HCT116 (cell line): ENCODE measurements at regions not wholly inside any gene's neighbourhood (a gene's known extent, or its start where the extent isn't known, plus 50 kb on each side); places are given as distances from the start of the nearest gene placed in this dataset.

Experiments
- ATAC-seq: fragments of 200-7000 bp; cut with Tn5 transposase; 2 replicates; pipeline ENCODE4 v1.9.1; 2020; ENCODE audit warnings: mild to moderate bottlenecking, moderate library complexity
- BruUV-seq: library from RNA; stranded (reverse); fragments of 400-500 nt; replicated peaks from 2 replicates; lab custom pipeline; 2021; lab: Mats Ljungman, UMichigan
- CTCF ChIA-PET: fragments of 300-600 bp; sonication (Branson Sonifier 250); formaldehyde crosslinking; loops from one replicate; lab custom pipeline; 2021; ENCODE audit warnings: antibody characterized with exemption; lab: Charles Lee
- POLR2A ChIA-PET: fragments of 300-600, 350-600 bp; sonication (Branson Sonifier 250); formaldehyde crosslinking; loops from one replicate; lab custom pipeline; 2021; ENCODE audit warnings: antibody characterized with exemption; lab: Charles Lee
- RAD21 ChIA-PET, 2 experiments: fragments of 300-600 bp; sonication (Branson Sonifier 250); formaldehyde crosslinking; loops; one replicate each; lab custom pipeline; 2023; ENCODE audit warnings: low total read pairs in 2 of 2; ENCODE audit not compliant: uncharacterized antibody in 2 of 2, unreplicated experiment in 2 of 2, low non-redundant PET in 1 of 2; lab: Charles Lee
- DNase-seq: peaks from one replicate; pipeline ENCODE4 v3.0.0-alpha.2; 2010; ENCODE audit warnings: low read depth, low spot score
- H2AFZ ChIP-seq: fragments of 200-600 bp; shearing (Covaris generic), sonication (generic); 2 replicates; pipeline ENCODE4 v1.6.1; 2017; ENCODE audit warnings: low read depth, mixed run types, mixed read lengths, antibody characterized with exemption, low read length; ENCODE audit not compliant: poor library complexity, severe bottlenecking
- H3K27ac ChIP-seq: 2 replicates; pipeline ENCODE4 v1.5.1; 2012; ENCODE audit warnings: low read depth, low read length
- H3K27me3 ChIP-seq: fragments of 200-600 bp; sonication (generic); 2 replicates; pipeline ENCODE4 v1.6.1; 2016; ENCODE audit warnings: mixed run types, low read length, mixed read lengths; ENCODE audit not compliant: insufficient read depth
- H3K36me3 ChIP-seq, 2 experiments: fragments of 200-500 bp in 1 of 2; fragments of 200-600 bp in 1 of 2; sonication (Bioruptor generic) in 1 of 2; sonication (generic) in 1 of 2; 2 replicates each; pipeline versions ENCODE4 v1.5.1 to v1.6.1; 2014 to 2016; ENCODE audit warnings: low read length in 2 of 2, inconsistent platforms in 1 of 2, mixed read lengths in 1 of 2, mixed run types in 1 of 2; ENCODE audit not compliant: insufficient read depth in 2 of 2, control insufficient read depth in 1 of 2
- H3K4me1 ChIP-seq, 2 experiments: fragments of 200-600 bp in 1 of 2; sonication (generic) in 1 of 2; 2 replicates each; pipeline versions ENCODE4 v1.5.1 to v1.6.1; 2012 to 2017; ENCODE audit warnings: low read length in 2 of 2, inconsistent platforms in 1 of 2, mild to moderate bottlenecking in 1 of 2, mixed read lengths in 1 of 2, mixed run types in 1 of 2, moderate library complexity in 1 of 2; ENCODE audit not compliant: insufficient read depth in 2 of 2, control insufficient read depth in 1 of 2
- H3K4me2 ChIP-seq: fragments of 200-600 bp; sonication (generic); 2 replicates; pipeline ENCODE4 v1.6.1; 2017; ENCODE audit warnings: mixed run types, low read length, mixed read lengths
- H3K4me3 ChIP-seq, 2 experiments: fragments of 200-600 bp in 1 of 2; sonication (generic) in 1 of 2; replicated peaks in 1 of 2; 2 replicates each; pipeline ENCODE4 v1.5.1; 2011 to 2016; ENCODE audit warnings: low read length in 2 of 2, control low read depth in 1 of 2, low read depth in 1 of 2, mild to moderate bottlenecking in 1 of 2, mixed read lengths in 1 of 2, mixed run types in 1 of 2
- H3K79me2 ChIP-seq: fragments of 200-600 bp; sonication (generic); 2 replicates; pipeline ENCODE4 v1.6.1; 2017; ENCODE audit warnings: mild to moderate bottlenecking, mixed run types, low read length, moderate library complexity, mixed read lengths; ENCODE audit not compliant: insufficient read depth
- H3K9ac ChIP-seq: fragments of 200-600 bp; sonication (generic); 2 replicates; pipeline ENCODE4 v1.6.1; 2016; ENCODE audit warnings: low read length, mixed read lengths
- H3K9me2 ChIP-seq: fragments of 200-600 bp; sonication (generic), shearing (Covaris generic); 2 replicates; pipeline ENCODE4 v1.6.1; 2017; ENCODE audit warnings: mixed run types, mild to moderate bottlenecking, moderate library complexity; ENCODE audit not compliant: insufficient read depth
- H3K9me3 ChIP-seq, 2 experiments: fragments of 200-500 bp in 1 of 2; fragments of 200-600 bp in 1 of 2; sonication (Bioruptor generic) in 1 of 2; sonication (generic) in 1 of 2; 2 replicates each; pipeline ENCODE4 v1.6.1; 2014 to 2017; ENCODE audit warnings: low read length in 2 of 2, mixed read lengths in 2 of 2, inconsistent platforms in 1 of 2, low read depth in 1 of 2, mild to moderate bottlenecking in 1 of 2, mixed run types in 1 of 2, moderate library complexity in 1 of 2; ENCODE audit not compliant: control insufficient read depth in 1 of 2, insufficient read depth in 1 of 2
- H4K20me1 ChIP-seq: fragments of 200-600 bp; sonication (generic), shearing (Covaris generic); 2 replicates; pipeline ENCODE4 v1.6.1; 2017; ENCODE audit warnings: mixed run types, mild to moderate bottlenecking, moderate library complexity; ENCODE audit not compliant: insufficient read depth
- ATF3 ChIP-seq: IDR thresholded peaks from 2 replicates; pipeline ENCODE4 v1.6.1; 2012
- CBX3 ChIP-seq: IDR thresholded peaks from 2 replicates; pipeline ENCODE4 v1.6.1; 2012; ENCODE audit warnings: low read depth
- EGR1 ChIP-seq: IDR thresholded peaks from 2 replicates; pipeline ENCODE4 v1.6.1; 2012; ENCODE audit warnings: low read depth
- ELF1 ChIP-seq: IDR thresholded peaks from 2 replicates; pipeline ENCODE4 v1.6.1; 2012; ENCODE audit warnings: low read depth, borderline replicate concordance
- EZH2 ChIP-seq: fragments of 200-600 bp; sonication (generic); IDR thresholded peaks from 2 replicates; pipeline ENCODE4 v1.6.1; 2017; ENCODE audit warnings: antibody characterized with exemption, mixed run types
- EZH2phosphoT487 ChIP-seq: fragments of 200-600 bp; IDR thresholded peaks from 2 replicates; pipeline ENCODE4 v1.6.1; 2018; ENCODE audit warnings: antibody characterized with exemption, borderline replicate concordance
- FOSL1 ChIP-seq: IDR thresholded peaks from 2 replicates; pipeline ENCODE4 v1.6.1; 2012; ENCODE audit warnings: low read depth
- POLR2A ChIP-seq: IDR thresholded peaks from 2 replicates; pipeline ENCODE4 v1.7.0; 2011; ENCODE audit warnings: borderline replicate concordance; ENCODE audit not compliant: insufficient read depth, insufficient read length; ENCODE audit errors: extremely low read depth
- POLR2AphosphoS5 ChIP-seq: IDR thresholded peaks from 2 replicates; pipeline ENCODE4 v1.6.1; 2011; ENCODE audit warnings: mild to moderate bottlenecking, low read depth, low read length, moderate library complexity
- SP1 ChIP-seq: IDR thresholded peaks from 2 replicates; pipeline ENCODE4 v1.6.1; 2012; ENCODE audit warnings: low read depth
- SRF ChIP-seq: IDR thresholded peaks from 2 replicates; pipeline ENCODE4 v1.6.1; 2012; ENCODE audit warnings: low read depth
- TCF7L2 ChIP-seq: IDR thresholded peaks from 2 replicates; pipeline ENCODE4 v1.7.0; 2011; ENCODE audit warnings: borderline replicate concordance, inconsistent platforms; ENCODE audit not compliant: insufficient read depth, insufficient read length; ENCODE audit errors: extremely low read depth
- YY1 ChIP-seq: IDR thresholded peaks from 2 replicates; pipeline ENCODE4 v1.6.1; 2011; ENCODE audit warnings: low read length, low read depth, moderate library complexity, mild to moderate bottlenecking; ENCODE audit not compliant: insufficient replicate concordance; ENCODE audit errors: extremely low read depth
- ZFX ChIP-seq: fragments of 450-650 bp; IDR thresholded peaks from 2 replicates; pipeline ENCODE4 v1.6.1; 2017
- ZNF274 ChIP-seq: fragments of 200-500 bp; sonication (Bioruptor generic); IDR thresholded peaks from 2 replicates; pipeline ENCODE4 v1.6.1; 2014; ENCODE audit warnings: mild to moderate bottlenecking, low read depth, low read length, inconsistent platforms
- intact Hi-C: fragments of 100-400 bp; cut with micrococcal nuclease; formaldehyde crosslinking; loops from 2 replicates; pipeline ENCODE4 v1.10.0; 2022
- TF ChIP-seq, protein P1 (sequence below): IDR thresholded peaks from 2 replicates; pipeline ENCODE4 v1.6.1; 2012
- TF ChIP-seq, protein P2 (sequence below): IDR thresholded peaks from 2 replicates; pipeline ENCODE4 v1.6.1; 2012; ENCODE audit warnings: low read depth

GRCh38 chr2:221312634-221313033 lies 259.5 kb downstream of the EPHA4 start:
- ATAC-seq (no peak), DNase-seq (no peak)
- Histone ChIP-seq H4K20me1 (no peaks in the 10 kb centered on the region), H3K36me3 (no peaks in the 10 kb centered on the region), H3K4me1 (no peaks in the 10 kb centered on the region), H3K27me3 (peaks cover 35% of the 10 kb centered on the region), H2AFZ (no peak overlapping the region), H3K9ac (no peak overlapping the region), H3K27ac (no peak overlapping the region), H3K4me3 (no peak overlapping the region), H3K9me3 (no peaks in the 10 kb centered on the region), H3K4me2 (no peak overlapping the region), H3K79me2 (no peaks in the 10 kb centered on the region), H3K9me2 (no peaks in the 10 kb centered on the region)
- POLR2A ChIA-PET: no interaction called here
- no TSS peak for BruUV-seq
- CTCF ChIA-PET: no interaction called here
- RAD21 ChIA-PET: no interaction called here
- intact Hi-C loops: no loop called here
- no peak for TF ChIP-seq SRF
- TF ChIP-seq CBX3: no peak
- no peak for TF ChIP-seq TCF7L2

DNA sequence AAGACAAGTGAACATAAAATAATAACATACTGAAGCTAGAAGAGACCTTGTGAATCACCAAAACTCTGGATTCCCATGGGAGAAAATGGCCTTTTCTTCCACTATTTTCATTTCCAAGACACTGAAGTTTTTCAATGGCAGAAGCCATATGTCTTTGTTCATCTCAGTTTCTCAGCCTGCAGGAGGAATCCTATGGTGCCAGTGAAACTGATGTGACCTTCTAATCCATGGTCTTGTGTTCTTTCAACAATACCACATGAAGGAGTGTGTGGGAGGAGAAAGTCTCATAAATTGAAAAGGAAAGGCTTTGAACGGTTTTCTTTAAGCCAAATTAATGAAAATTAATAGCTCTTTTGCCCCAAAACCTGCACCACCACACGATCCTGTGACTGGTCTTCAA lies 257.3 kb downstream of the EPHA4 start:
- H3K9ac ChIP-seq: no peak overlapping the region
- H3K4me3 ChIP-seq: no peak overlapping the region
- no peaks in the 10 kb centered on the region for H3K4me1 ChIP-seq
- no peaks in the 10 kb centered on the region for H3K9me3 ChIP-seq
- no peaks in the 10 kb centered on the region for H4K20me1 ChIP-seq
- no peak overlapping the region for H3K4me2 ChIP-seq
- intact Hi-C loops: no loop called here
- ChIA-PET RAD21 (no interaction called here), POLR2A (no interaction called here), CTCF (no interaction called here)
- H3K27me3 ChIP-seq: peaks cover 39% of the 10 kb centered on the region
- H3K36me3 ChIP-seq: no peaks in the 10 kb centered on the region
- BruUV-seq: no TSS peak
- no peak for ATAC-seq
- H3K27ac ChIP-seq: no peak overlapping the region
- no peaks in the 10 kb centered on the region for H3K79me2 ChIP-seq
- H2AFZ ChIP-seq: no peak overlapping the region
- DNase-seq: no peak
- no peaks in the 10 kb centered on the region for H3K9me2 ChIP-seq
- TF ChIP-seq EGR1 (no peak), TCF7L2 (no peak), ZFX (no peak), ELF1 (no peak), POLR2A (no peak), CBX3 (no peak), EZH2phosphoT487 (no peak), SRF (no peak), EZH2 (no peak), FOSL1 (no peak), SP1 (no peak), POLR2AphosphoS5 (no peak), ATF3 (no peak), ZNF274 (no peak), YY1 (no peak)
- TF ChIP-seq, protein P1, sequence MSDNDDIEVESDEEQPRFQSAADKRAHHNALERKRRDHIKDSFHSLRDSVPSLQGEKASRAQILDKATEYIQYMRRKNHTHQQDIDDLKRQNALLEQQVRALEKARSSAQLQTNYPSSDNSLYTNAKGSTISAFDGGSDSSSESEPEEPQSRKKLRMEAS: no peak
- TF ChIP-seq, protein P2, sequence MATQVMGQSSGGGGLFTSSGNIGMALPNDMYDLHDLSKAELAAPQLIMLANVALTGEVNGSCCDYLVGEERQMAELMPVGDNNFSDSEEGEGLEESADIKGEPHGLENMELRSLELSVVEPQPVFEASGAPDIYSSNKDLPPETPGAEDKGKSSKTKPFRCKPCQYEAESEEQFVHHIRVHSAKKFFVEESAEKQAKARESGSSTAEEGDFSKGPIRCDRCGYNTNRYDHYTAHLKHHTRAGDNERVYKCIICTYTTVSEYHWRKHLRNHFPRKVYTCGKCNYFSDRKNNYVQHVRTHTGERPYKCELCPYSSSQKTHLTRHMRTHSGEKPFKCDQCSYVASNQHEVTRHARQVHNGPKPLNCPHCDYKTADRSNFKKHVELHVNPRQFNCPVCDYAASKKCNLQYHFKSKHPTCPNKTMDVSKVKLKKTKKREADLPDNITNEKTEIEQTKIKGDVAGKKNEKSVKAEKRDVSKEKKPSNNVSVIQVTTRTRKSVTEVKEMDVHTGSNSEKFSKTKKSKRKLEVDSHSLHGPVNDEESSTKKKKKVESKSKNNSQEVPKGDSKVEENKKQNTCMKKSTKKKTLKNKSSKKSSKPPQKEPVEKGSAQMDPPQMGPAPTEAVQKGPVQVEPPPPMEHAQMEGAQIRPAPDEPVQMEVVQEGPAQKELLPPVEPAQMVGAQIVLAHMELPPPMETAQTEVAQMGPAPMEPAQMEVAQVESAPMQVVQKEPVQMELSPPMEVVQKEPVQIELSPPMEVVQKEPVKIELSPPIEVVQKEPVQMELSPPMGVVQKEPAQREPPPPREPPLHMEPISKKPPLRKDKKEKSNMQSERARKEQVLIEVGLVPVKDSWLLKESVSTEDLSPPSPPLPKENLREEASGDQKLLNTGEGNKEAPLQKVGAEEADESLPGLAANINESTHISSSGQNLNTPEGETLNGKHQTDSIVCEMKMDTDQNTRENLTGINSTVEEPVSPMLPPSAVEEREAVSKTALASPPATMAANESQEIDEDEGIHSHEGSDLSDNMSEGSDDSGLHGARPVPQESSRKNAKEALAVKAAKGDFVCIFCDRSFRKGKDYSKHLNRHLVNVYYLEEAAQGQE: no peak
